HG02571 (cell line): ENCODE measurements at regions not wholly inside any gene's neighbourhood (a gene's known extent, or its start where the extent isn't known, plus 50 kb on each side); places are given as distances from the start of the nearest gene placed in this dataset.
"Not testable (repeated sequence)": the region's sequence is repeated elsewhere in the genome, so short reads cannot be mapped to it uniquely, and the experiment has no call there.

Source experiments
- ATAC-seq: cut with Tn5 transposase; IDR thresholded peaks from one replicate; pipeline ENCODE4 v1.9.1; 2021; ENCODE audit warnings: mild to moderate bottlenecking, moderate library complexity; ENCODE audit not compliant: unreplicated experiment

GRCh38 chr10:128571745-128572144, 445.5 kb upstream of the MKI67 start:
- no peak for ATAC-seq

DNA sequence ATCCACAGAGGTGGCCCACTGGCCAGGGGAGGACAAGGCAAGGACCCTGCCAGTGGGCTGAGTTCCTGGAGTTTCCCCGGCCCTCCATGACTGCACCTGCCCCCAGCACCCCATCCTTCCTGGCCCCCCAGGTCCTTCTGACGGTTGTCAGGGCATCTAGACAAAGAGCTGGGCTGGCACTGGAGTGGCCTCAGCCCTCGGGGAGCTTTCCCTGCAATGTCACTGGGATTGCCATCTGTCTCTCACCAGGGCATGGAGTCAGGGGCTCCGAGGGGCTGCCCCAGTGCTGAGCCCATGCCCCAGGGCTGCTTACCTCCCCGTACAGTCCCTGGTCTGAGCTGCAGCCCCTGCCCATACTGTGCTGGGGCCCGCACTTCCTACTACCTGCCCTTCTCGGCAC, 446.5 kb upstream of the MKI67 start:
- ATAC-seq, result no peak

DNA sequence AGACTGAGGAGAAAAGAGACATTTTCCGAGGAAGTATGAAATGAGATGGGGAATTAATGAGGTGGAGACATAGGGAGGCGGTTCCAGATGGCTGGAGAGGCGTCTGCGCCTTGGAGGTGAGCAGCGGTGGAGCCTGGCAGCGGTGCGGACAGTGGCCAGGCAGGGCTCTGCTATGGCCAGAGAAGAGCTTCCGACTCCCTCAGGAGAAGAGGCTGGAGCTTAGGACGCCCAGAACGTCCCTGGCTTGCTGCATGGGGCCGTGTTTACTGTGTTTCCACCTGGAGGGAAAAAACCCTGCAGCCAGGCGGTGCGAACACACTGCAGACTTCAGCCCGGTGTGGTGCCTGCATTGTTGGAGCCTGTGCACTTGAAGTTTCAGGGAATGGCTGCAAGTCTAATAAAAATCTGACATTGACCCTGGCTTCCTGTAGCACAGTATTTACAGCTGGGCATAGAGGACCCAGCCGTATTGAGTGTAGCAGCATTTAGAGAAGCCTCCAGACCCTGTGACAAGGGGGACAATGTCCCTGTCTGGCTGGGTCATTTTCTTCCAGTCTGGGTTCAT, 447.1 kb upstream of the MKI67 start:
- ATAC-seq, result no peak

GRCh38 chr10:128573986-128574385, 447.8 kb upstream of the MKI67 start:
- ATAC-seq, result no peak

DNA sequence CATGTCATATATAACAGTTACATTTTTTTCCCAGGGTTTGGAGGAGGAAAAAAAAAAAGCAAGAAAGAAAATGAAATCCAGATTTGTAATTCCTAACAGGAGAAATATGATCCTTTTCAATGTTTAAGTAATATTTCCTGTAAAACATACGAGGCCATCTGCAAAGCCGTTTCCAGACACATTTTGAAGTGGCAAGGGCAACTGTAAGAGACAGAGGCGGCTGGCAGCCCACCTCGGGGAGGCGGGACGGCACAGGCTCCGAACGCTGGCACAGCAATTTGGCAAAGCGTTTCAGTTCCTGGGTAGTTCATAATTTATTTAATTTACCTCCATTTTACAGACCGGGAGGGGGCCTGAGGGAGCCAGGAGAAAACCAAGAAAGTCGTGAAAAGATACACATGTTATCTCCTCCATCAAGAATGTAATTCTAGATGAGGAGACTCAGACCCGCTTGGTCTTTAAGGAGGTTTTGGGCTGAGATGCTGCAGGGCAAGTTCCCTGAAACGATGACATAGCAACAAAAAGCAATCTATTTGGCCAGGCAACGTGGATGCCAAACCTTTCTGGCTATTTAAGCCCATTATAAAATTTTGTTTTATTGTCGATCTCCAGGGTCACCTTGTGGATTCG, 448.5 kb upstream of the MKI67 start:
- ATAC-seq, result no peak

GRCh38 chr10:128575761-128576160, 449.5 kb upstream of the MKI67 start:
- ATAC-seq, result no peak

DNA sequence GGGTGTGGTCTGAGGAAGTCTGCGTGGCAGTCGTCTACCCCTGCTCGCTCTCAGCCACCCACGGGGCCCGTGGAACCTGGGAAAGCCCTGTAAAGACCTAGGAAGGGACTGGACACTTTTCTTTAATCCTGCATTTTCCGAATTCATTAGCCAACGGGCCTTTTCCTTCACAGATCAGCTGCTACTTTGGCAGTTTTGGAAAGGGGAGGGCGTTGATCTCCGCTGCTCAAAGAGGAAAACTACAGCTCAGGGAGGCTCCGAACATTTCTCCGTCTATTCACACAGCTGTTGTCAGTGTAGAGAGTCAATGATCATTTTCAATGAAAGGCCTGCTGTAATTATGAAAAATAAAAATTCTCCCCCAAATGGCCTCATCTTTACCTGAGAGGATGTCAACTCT, 450.1 kb upstream of the MKI67 start:
- no peak for ATAC-seq

GRCh38 chr10:128576943-128577670, 450.9 kb upstream of the MKI67 start:
- ATAC-seq, result no peak

GRCh38 chr10:128577958-128578750, 451.9 kb upstream of the MKI67 start:
- ATAC-seq, result no peak

GRCh38 chr10:128578766-128579165, 452.5 kb upstream of the MKI67 start:
- no peak for ATAC-seq

DNA sequence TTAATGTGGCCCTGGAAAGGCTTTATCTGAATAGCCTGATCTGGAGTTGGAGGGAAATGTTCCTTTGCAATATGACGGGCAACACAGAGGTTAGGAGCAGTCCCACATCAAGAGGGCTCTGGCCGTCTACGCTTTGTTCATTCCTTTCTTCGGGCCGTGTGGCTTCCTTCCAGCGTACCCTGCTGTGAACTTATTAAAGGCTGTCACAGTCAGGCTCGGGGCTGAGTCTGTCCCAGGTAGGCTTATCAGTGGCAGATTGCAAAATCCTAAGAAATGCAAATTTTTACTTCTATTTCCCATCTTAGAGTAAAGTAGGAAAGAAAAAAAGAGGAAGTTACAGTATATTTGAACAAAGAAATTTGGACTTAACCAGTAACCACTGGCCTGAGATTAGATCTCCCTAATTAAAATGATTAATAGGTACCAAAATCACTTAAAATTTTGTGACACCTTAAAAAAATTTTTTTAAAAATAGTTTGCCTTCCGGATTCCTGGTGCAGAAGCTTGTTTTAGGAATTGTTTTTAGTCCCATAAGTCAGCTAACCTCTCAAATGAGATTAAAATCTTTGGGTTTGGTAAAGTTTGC, 453.1 kb upstream of the MKI67 start:
- ATAC-seq, result no peak

DNA sequence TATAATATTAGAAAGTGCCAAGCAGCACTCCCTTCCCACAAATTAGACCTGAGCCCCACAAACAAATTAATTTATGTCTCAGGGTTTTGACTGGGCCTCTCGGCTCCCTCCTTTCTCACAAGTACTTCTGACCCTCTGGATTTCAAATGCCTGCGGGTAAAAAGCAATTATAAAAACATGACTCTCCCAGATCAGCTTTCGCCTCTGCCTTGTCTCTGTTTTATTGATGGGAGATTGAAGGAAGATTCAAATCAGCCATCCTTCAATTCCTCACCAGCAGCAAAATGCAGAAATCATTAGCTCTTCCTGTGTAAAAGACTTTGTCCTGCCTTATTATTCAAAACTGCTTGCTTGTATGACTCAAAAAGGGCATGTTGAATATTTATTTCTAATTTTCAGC, 453.7 kb upstream of the MKI67 start:
- ATAC-seq, result no peak

- not testable (repeated sequence) for ATAC-seq
Observed at GRCh38 chr10:128583125-128583524, 456.9 kb upstream of the MKI67 start.

GRCh38 chr10:128586599-128586998, 460.4 kb upstream of the MKI67 start:
- ATAC-seq, result not testable (repeated sequence)

DNA sequence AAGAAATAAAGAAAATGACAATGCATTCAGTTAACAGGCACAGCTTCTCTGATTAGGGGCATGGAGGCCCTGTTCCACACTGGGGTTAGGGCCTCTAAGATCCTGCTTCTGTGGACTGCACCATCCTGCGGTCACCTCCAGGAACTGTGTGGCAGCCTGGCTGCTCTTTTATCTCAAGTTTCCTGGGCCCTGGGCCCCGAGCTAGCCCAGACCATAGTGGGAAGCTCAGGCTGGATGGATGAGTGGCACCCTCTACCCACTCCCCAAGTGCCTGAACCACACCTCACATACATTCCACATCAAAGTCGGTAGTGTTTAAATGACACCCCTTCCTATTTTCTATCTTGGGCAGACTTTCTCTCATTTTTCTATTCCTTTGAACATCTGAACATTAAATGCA, 461.5 kb upstream of the MKI67 start:
- no peak for ATAC-seq

DNA sequence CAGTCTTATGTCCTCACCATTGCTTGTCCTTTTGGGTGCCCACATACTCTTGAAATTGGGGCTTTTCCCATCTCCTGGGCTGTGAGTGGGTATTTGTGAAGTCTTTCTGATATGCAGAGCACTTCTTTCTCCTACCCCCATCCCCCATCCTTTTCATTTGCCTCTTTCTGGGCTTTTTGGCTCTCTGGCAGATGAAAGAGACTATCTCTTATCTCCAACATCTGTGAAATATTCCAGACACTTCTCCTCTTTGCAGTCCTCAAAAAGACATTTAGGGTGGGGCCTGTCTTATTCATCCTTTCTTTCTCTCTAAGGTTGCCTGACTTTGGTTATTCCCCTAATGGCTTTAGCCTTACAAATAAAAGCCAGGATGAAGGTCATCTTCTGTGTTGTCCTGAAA, 462.2 kb upstream of the MKI67 start:
- ATAC-seq, result no peak

DNA sequence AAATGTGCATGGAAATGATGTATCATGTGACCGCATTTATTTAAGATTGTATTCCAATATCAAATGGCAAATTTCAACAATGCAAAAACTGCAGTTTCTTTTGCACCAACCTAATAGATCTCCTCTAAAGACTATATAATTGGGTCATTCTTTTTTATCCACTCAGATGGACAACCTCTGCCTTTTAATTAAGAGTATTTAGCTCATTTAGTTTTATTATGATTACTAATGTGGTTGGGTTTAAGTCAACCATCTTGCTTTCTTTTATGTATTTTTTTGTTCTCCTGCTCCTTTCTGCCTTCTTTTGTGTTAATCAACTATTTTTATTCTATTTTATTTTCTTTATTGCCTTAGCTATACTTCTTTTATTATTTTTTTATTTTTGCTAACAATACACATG, 468.5 kb upstream of the MKI67 start:
- no peak for ATAC-seq

- no peak for ATAC-seq
Observed at GRCh38 chr10:128596906-128597305, 470.7 kb upstream of the MKI67 start.

DNA sequence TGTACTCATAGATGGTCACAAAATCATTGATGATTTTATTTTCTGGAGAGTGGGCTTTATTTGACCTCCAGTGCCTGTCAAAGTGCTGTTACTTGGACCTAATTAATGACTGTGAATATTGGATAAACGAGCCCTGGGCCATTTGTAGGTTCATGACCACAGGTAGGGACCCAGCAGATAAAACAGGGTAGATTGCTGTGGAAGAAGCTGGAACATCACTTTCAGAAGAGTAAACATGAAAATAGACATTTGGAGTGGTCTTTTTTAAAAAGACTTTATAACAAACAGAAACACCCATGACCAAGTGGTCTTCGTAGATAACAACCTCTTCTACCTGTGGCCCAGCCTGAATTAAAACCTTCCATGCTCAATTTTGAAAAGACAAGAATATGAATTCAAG, 472.8 kb upstream of the MKI67 start:
- ATAC-seq, result no peak

- ATAC-seq, result no peak
Observed at GRCh38 chr10:128599538-128599937, 473.3 kb upstream of the MKI67 start.

- ATAC-seq, result no peak
Observed at GRCh38 chr10:128602183-128602582, 476.0 kb upstream of the MKI67 start.
